Brain pericyte (primary cell): ENCODE measurements at regions not wholly inside any gene's neighbourhood (a gene's known extent, or its start where the extent isn't known, plus 50 kb on each side); places are given as distances from the start of the nearest gene placed in this dataset.

Experiments used
- DNase-seq: peaks from one replicate; pipeline ENCODE4 v3.0.0-alpha.2; 2012; ENCODE audit warnings: low read depth, low spot score

GRCh38 chr21:28827422-28827821 lies 165.3 kb downstream of the LTN1 start:
- no peak for DNase-seq

- DNase-seq, result no peak
These were observed 166.1 kb downstream of the LTN1 start for GRCh38 chr21:28826569-28826968.

- no peak for DNase-seq
These were observed 166.7 kb downstream of the LTN1 start for GRCh38 chr21:28826021-28826420.

GRCh38 chr21:28823429-28823828 lies 169.2 kb downstream of the LTN1 start:
- no peak for DNase-seq

- no peak for DNase-seq
These were observed 170.0 kb downstream of the LTN1 start for GRCh38 chr21:28822486-28823335.

GRCh38 chr21:28822123-28822399 lies 170.6 kb downstream of the LTN1 start:
- DNase-seq, result no peak

- DNase-seq, result no peak
These were observed 171.2 kb downstream of the LTN1 start for GRCh38 chr21:28821276-28822122.

GRCh38 chr21:28818663-28819278 lies 173.9 kb downstream of the LTN1 start:
- no peak for DNase-seq

GRCh38 chr21:28817871-28818270 lies 174.8 kb downstream of the LTN1 start:
- no peak for DNase-seq

- DNase-seq, result no peak
These were observed 180.8 kb downstream of the LTN1 start for GRCh38 chr21:28811860-28812259.

- DNase-seq, result no peak
These were observed 181.7 kb downstream of the LTN1 start for GRCh38 chr21:28810826-28811524.

- DNase-seq, result no peak
These were observed 186.8 kb downstream of the LTN1 start for GRCh38 chr21:28805885-28806284.

- no peak for DNase-seq
These were observed 188.5 kb downstream of the LTN1 start for GRCh38 chr21:28804089-28804670.

- no peak for DNase-seq
These were observed 190.8 kb downstream of the LTN1 start for GRCh38 chr21:28801906-28802305.

- DNase-seq, result no peak
These were observed 192.8 kb downstream of the LTN1 start for GRCh38 chr21:28799926-28800325.

GRCh38 chr21:28798798-28799197 lies 193.9 kb downstream of the LTN1 start:
- DNase-seq, result no peak

GRCh38 chr21:28795251-28795650 lies 197.4 kb downstream of the LTN1 start:
- DNase-seq, result no peak

- no peak for DNase-seq
These were observed 198.3 kb downstream of the LTN1 start for GRCh38 chr21:28794371-28794851.

GRCh38 chr21:28793043-28793442 lies 199.6 kb downstream of the LTN1 start:
- DNase-seq, result no peak

GRCh38 chr21:28791595-28792282 lies 200.9 kb downstream of the LTN1 start:
- no peak for DNase-seq

GRCh38 chr21:28790335-28790734 lies 202.3 kb downstream of the LTN1 start:
- no peak for DNase-seq
